ENCODE measurements at regions not wholly inside any gene's neighbourhood (a gene's known extent, or its start where the extent isn't known, plus 50 kb on each side); places are given as distances from the start of the nearest gene placed in this dataset.

DNA sequence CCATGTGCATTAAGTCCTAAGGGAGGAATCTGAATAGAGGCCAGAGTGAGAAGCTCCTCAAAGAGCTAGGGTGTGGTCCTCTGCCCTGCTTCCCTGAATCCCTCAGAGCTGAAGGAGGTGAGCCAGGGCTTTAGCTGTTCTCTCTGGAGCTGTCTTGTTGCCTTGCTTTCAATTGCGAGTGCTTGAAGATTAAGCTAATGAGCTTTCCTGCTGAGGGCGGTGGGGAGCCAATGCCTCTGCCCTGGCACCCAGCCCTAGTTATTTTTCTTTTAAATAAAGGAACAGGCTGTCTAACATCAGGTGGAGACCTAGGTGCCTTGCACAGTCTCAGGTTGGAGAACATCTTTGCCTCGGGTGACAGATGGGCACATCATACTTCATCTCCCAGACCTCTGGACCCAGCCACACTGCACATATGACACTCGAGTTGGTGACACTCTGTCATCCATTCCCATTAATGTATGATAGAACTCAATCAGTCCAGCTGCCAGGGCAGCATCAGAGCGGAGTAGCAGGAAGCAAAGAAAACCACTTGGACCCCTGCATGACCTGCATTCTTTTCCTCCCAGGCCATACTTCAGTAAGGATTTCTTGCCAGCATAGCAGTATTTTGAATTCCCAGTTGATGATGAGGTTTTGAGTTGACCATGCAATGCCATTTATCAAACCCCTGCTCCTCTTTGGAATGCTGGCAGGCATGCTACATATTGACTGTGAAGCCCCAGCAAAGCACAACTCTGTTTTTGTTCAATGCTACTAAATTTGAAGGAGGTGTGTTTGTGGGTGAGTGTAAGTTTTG is 292.7 kb downstream of the RNF144A start:
- TF ChIP-seq, protein P1, sequence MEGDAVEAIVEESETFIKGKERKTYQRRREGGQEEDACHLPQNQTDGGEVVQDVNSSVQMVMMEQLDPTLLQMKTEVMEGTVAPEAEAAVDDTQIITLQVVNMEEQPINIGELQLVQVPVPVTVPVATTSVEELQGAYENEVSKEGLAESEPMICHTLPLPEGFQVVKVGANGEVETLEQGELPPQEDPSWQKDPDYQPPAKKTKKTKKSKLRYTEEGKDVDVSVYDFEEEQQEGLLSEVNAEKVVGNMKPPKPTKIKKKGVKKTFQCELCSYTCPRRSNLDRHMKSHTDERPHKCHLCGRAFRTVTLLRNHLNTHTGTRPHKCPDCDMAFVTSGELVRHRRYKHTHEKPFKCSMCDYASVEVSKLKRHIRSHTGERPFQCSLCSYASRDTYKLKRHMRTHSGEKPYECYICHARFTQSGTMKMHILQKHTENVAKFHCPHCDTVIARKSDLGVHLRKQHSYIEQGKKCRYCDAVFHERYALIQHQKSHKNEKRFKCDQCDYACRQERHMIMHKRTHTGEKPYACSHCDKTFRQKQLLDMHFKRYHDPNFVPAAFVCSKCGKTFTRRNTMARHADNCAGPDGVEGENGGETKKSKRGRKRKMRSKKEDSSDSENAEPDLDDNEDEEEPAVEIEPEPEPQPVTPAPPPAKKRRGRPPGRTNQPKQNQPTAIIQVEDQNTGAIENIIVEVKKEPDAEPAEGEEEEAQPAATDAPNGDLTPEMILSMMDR (IDR thresholded peaks at IDR 0.05), result no peak
- no peak for TF ChIP-seq POLR2A (IDR thresholded peaks at IDR 0.05)
